Skeletal muscle tissue (tissue), 3 donors: ENCODE measurements at regions not wholly inside any gene's neighbourhood (a gene's known extent, or its start where the extent isn't known, plus 50 kb on each side); places are given as distances from the start of the nearest gene placed in this dataset.

Source experiments
- H3K27ac ChIP-seq: one replicate; pipeline ENCODE4 v1.7.0; 2013; ENCODE audit warnings: mild to moderate bottlenecking, low read depth, low read length, inconsistent platforms
- H3K27me3 ChIP-seq, 3 donors: one replicate each; pipeline ENCODE4 v1.7.0; 2013; ENCODE audit warnings: low read length in 3 of 3; ENCODE audit not compliant: control insufficient read depth in 3 of 3, insufficient read depth in 3 of 3
- H3K36me3 ChIP-seq, 3 donors: one replicate each; pipeline ENCODE4 v1.7.0; 2013; ENCODE audit warnings: low read length in 3 of 3; ENCODE audit not compliant: control insufficient read depth in 3 of 3, insufficient read depth in 3 of 3
- H3K4me1 ChIP-seq, 3 donors: one replicate each; pipeline ENCODE4 v1.7.0; 2013; ENCODE audit warnings: low read length in 3 of 3, mild to moderate bottlenecking in 3 of 3; ENCODE audit not compliant: control insufficient read depth in 3 of 3, insufficient read depth in 3 of 3
- H3K4me3 ChIP-seq, 3 donors: one replicate each; pipeline ENCODE4 v1.7.0; 2013; ENCODE audit warnings: low read length in 3 of 3
- H3K9ac ChIP-seq, 3 donors: one replicate each; pipeline ENCODE4 v1.7.0; 2013; ENCODE audit warnings: low read length in 3 of 3, mild to moderate bottlenecking in 3 of 3, moderate library complexity in 2 of 3, low read depth in 1 of 3
- H3K9me3 ChIP-seq, 3 donors: one replicate each; pipeline ENCODE4 v1.7.0; 2013; ENCODE audit warnings: low read length in 3 of 3; ENCODE audit not compliant: control insufficient read depth in 3 of 3
- donor health status: Osteomylitis.

DNA sequence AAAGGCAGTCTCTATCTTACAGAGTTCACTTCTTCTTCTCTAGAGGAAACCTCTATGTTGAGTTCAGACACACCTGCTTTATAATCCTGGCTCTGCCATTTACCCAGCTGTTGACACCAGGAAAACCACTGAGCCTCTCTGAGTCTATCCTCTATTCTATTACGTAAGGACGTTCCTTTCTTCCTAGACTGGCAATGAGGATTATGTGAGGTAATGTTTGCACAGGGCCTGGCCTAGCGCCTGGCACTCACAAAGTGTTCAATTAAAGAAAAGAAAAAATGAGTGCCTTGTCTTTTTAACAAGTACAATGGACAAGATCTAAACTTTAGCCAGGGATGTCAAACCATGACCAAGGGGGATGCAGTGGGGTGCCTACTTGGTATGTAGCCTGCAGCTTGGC, 641.9 kb upstream of the TBX3 start:
- Histone ChIP-seq H3K27ac (no peak overlapping the region), H3K4me1 (no peaks in the 10 kb centered on the region), H3K9ac (no peak overlapping the region), H3K36me3 (no peaks in the 10 kb centered on the region), H3K9me3 (no peaks in the 10 kb centered on the region), H3K4me3 (no peak overlapping the region), H3K27me3 (no peaks in the 10 kb centered on the region)

DNA sequence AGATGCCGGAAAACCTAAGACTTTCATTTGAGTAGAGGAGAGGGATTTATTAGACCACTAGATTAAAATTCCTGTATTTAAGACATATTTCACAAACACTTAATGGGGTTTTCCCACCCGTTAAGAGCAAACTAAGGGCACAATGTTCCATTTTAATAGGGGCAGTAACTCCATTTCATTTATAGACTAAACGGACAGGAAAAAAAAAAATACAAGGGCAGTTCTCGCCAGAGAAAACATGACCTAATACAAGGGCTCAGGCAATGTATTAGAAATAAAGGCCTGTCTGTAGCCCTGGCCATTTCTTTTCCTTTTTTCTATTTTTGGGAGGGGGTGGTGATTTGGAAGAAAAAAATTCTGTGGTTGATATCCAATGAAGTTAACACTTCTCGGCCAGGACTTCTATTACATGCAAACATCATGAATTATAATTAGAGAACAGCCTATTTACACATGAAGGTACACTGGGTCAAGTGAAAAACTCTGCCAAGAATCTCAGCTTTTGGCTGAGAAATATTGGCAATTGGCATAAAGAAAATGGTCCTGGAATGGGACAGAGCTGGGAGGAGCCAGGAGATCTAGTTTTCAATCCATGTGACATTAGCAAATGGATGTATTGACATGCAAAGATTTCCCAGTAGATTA, 641.1 kb upstream of the TBX3 start:
- Histone ChIP-seq H3K9me3 (no peaks in the 10 kb centered on the region), H3K36me3 (no peaks in the 10 kb centered on the region), H3K4me3 (no peak overlapping the region), H3K4me1 (no peaks in the 10 kb centered on the region), H3K27ac (no peak overlapping the region), H3K27me3 (peaks cover 0 to 2% (median 0%) of the 10 kb centered on the region in 3 donors), H3K9ac (no peak overlapping the region)

- H3K27me3 ChIP-seq = peaks cover 0 to 2% (median 0%) of the 10 kb centered on the region in 3 donors
- no peak overlapping the region for H3K4me3 ChIP-seq
- H3K36me3 ChIP-seq = no peaks in the 10 kb centered on the region
- no peaks in the 10 kb centered on the region for H3K9me3 ChIP-seq
- no peak overlapping the region for H3K9ac ChIP-seq
- no peaks in the 10 kb centered on the region for H3K4me1 ChIP-seq
- no peak overlapping the region for H3K27ac ChIP-seq
Measured at GRCh38 chr12:115323223-115323905, 639.4 kb upstream of the TBX3 start.

GRCh38 chr12:115322275-115322674, 638.3 kb upstream of the TBX3 start:
- Histone ChIP-seq H3K36me3 (no peaks in the 10 kb centered on the region), H3K27me3 (peaks cover 0 to 2% (median 0%) of the 10 kb centered on the region in 3 donors), H3K9me3 (no peaks in the 10 kb centered on the region), H3K4me1 (no peaks in the 10 kb centered on the region), H3K9ac (no peak overlapping the region), H3K4me3 (no peak overlapping the region), H3K27ac (no peak overlapping the region)

- H3K27ac ChIP-seq = no peak overlapping the region
- H3K36me3 ChIP-seq = no peaks in the 10 kb centered on the region
- no peaks in the 10 kb centered on the region for H3K4me1 ChIP-seq
- H3K9ac ChIP-seq = no peak overlapping the region
- H3K4me3 ChIP-seq = no peak overlapping the region
- H3K9me3 ChIP-seq = no peaks in the 10 kb centered on the region
- H3K27me3 ChIP-seq = peaks cover 0 to 2% (median 0%) of the 10 kb centered on the region in 3 donors
Measured at GRCh38 chr12:115320967-115321366, 637.0 kb upstream of the TBX3 start.

DNA sequence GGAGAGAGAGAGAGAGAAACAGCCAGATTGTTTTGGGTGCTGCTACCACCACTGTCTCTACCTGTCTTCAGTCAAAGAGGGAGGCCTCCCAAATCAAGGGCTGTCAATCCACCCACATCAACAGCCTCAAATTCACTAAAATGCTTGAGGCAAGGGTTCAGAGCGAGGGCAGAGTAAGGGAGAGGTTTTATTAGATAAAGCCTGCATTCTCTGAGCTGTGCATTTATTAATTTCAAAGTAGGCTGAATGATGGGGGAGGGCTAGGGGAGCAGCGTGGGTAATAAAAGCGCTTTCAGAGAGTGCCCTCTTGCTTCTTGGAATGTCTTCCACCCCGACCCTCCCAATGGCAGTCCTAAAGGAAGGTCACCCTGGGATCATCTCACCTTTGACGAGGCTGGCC, 636.5 kb upstream of the TBX3 start:
- Histone ChIP-seq H3K27ac (no peak overlapping the region), H3K36me3 (no peaks in the 10 kb centered on the region), H3K4me3 (no peak overlapping the region), H3K9me3 (no peaks in the 10 kb centered on the region), H3K9ac (no peak overlapping the region), H3K4me1 (no peaks in the 10 kb centered on the region), H3K27me3 (peaks cover 0 to 2% (median 0%) of the 10 kb centered on the region in 3 donors)

DNA sequence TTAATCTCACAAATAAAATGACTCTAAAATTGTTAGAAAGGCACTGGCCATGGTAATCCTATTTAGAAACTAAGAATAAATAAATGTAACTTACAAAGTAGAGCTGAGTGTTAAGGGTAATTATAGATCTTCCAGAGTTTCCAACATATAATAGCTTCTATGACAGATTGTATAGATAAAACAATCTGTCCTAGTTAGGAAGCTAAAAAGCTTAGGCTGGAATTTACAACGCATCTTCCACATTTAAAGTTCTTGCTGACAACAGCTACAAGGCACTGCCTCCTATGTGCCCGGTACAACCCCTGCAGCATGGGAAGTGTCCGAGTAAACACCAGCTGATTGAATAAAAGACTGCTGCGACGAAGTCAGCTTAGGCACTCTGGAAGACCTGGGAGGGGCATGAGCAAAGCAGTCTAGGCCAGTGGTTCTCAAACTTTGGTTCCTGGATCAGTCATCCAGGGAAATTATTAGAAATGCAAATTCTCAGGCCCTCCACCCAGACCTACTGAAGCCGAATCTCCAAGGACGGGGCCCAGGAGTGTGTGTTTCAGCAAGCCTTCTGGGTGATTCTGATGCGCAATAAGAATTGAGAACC, 635.6 kb upstream of the TBX3 start:
- Histone ChIP-seq H3K9ac (no peak overlapping the region), H3K9me3 (no peaks in the 10 kb centered on the region), H3K4me3 (no peak overlapping the region), H3K27ac (no peak overlapping the region), H3K4me1 (no peaks in the 10 kb centered on the region), H3K27me3 (peaks cover 0 to 2% (median 0%) of the 10 kb centered on the region in 3 donors), H3K36me3 (no peaks in the 10 kb centered on the region)

- Histone ChIP-seq H3K36me3 (no peaks in the 10 kb centered on the region), H3K27me3 (no peaks in the 10 kb centered on the region), H3K4me3 (no peak overlapping the region), H3K27ac (no peak overlapping the region), H3K9ac (no peak overlapping the region), H3K4me1 (no peaks in the 10 kb centered on the region), H3K9me3 (no peaks in the 10 kb centered on the region)
Measured at GRCh38 chr12:115313929-115314328, 630.0 kb upstream of the TBX3 start.

- Histone ChIP-seq H3K36me3 (no peaks in the 10 kb centered on the region), H3K27me3 (no peaks in the 10 kb centered on the region), H3K9me3 (no peaks in the 10 kb centered on the region), H3K27ac (no peak overlapping the region), H3K9ac (no peak overlapping the region), H3K4me1 (no peaks in the 10 kb centered on the region), H3K4me3 (no peak overlapping the region)
Measured at GRCh38 chr12:115312901-115313300, 628.9 kb upstream of the TBX3 start.

- H3K27ac ChIP-seq = no peak overlapping the region
- H3K4me1 ChIP-seq = no peaks in the 10 kb centered on the region
- no peak overlapping the region for H3K9ac ChIP-seq
- no peaks in the 10 kb centered on the region for H3K36me3 ChIP-seq
- no peak overlapping the region for H3K4me3 ChIP-seq
- H3K9me3 ChIP-seq = no peaks in the 10 kb centered on the region
- H3K27me3 ChIP-seq = no peaks in the 10 kb centered on the region
Measured at GRCh38 chr12:115311875-115312274, 627.9 kb upstream of the TBX3 start.
